ENCODE measurements at regions not wholly inside any gene's neighbourhood (a gene's known extent, or its start where the extent isn't known, plus 50 kb on each side); places are given as distances from the start of the nearest gene placed in this dataset.
A peak's percentile ranks its signal among the peaks of the same experiment; 100 is the strongest.

- H3K4me3 ChIP-seq (ENCODE audit: low read depth, low read length) = no peak overlapping the region
- no peak for DNase-seq (ENCODE audit: low read depth)
Observed at GRCh38 chr1:240029418-240029817, 62.3 kb upstream of the FMN2 start.

GRCh38 chr1:240030236-240030635 is 61.4 kb upstream of the FMN2 start:
- no peak for DNase-seq (ENCODE audit: low read depth)
- H3K4me3 ChIP-seq (ENCODE audit: low read depth, low read length) = no peak overlapping the region

GRCh38 chr1:240031009-240031408 is 60.7 kb upstream of the FMN2 start:
- DNase-seq (ENCODE audit: low read depth) = peak; percentile 86
- H3K4me3 ChIP-seq (ENCODE audit: low read depth, low read length) = no peak overlapping the region

- H3K4me3 ChIP-seq (ENCODE audit: low read depth, low read length) = no peak overlapping the region
- peak; percentile 62 for DNase-seq (ENCODE audit: low read depth)
Observed at GRCh38 chr1:240031414-240031813, 60.3 kb upstream of the FMN2 start.

GRCh38 chr1:240033406-240033805 is 58.3 kb upstream of the FMN2 start:
- DNase-seq (ENCODE audit: low read depth) = no peak

DNA sequence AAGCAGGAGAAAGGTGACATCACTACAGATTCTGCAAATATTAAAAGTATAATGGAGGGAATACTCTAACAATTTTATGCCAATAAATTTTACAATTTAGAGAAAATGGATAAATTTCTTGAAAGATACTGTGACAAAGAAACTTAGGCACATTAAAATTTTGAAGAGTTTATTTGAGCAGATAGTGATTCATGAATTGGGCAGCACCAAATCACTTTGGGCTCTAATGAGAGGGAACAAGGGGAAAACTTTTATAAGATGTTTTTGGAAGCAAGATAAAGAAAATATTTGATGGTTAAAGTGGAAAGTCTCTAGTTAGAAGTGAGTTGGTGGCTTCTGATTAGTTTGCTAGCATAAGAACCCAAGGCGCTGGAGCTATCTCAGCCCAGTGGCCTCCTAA is 55.2 kb upstream of the FMN2 start:
- DNase-seq (ENCODE audit: low read depth) = no peak
- no peak overlapping the region for H3K4me3 ChIP-seq (ENCODE audit: low read depth, low read length)

More at GRCh38 chr1:240033406-240033805, 58.3 kb upstream of the FMN2 start:
- H3K4me3 ChIP-seq (ENCODE audit: low read depth, low read length) = no peak overlapping the region
